ENCODE measurements at regions not wholly inside any gene's neighbourhood (a gene's known extent, or its start where the extent isn't known, plus 50 kb on each side); places are given as distances from the start of the nearest gene placed in this dataset.

DNA sequence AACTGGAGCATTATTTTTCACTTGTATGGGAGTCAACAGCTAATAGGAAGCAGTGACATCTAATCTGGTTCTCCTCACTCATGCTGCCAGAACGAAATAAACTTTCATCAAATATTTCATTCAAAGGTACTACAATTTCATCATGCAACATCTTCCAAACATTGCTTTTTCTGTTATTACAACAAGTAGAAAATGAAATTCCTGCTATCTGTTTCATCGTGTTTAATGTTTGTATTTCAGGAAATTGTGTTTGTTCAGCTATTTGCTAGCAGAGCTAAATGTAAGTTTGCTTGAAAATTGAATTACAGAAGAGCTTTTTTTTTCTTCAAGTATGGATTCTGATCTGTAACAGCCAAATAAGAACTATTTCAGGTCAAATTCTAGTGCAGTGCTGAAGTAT is 90.1 kb downstream of the SLITRK6 start:
- no peak for TF ChIP-seq EZH2 (IDR thresholded peaks at IDR 0.05; ENCODE audit: borderline replicate concordance, insufficient read depth, low read depth, low read length, poor library complexity, severe bottlenecking)
- TF ChIP-seq, protein P1, sequence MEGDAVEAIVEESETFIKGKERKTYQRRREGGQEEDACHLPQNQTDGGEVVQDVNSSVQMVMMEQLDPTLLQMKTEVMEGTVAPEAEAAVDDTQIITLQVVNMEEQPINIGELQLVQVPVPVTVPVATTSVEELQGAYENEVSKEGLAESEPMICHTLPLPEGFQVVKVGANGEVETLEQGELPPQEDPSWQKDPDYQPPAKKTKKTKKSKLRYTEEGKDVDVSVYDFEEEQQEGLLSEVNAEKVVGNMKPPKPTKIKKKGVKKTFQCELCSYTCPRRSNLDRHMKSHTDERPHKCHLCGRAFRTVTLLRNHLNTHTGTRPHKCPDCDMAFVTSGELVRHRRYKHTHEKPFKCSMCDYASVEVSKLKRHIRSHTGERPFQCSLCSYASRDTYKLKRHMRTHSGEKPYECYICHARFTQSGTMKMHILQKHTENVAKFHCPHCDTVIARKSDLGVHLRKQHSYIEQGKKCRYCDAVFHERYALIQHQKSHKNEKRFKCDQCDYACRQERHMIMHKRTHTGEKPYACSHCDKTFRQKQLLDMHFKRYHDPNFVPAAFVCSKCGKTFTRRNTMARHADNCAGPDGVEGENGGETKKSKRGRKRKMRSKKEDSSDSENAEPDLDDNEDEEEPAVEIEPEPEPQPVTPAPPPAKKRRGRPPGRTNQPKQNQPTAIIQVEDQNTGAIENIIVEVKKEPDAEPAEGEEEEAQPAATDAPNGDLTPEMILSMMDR (IDR thresholded peaks at IDR 0.05): no peak

Measured in B cell (primary cell).